HG03196 (cell line): ENCODE measurements at regions not wholly inside any gene's neighbourhood (a gene's known extent, or its start where the extent isn't known, plus 50 kb on each side); places are given as distances from the start of the nearest gene placed in this dataset.
A peak's percentile ranks its signal among the peaks of the same experiment; 100 is the strongest.
"Not testable (repeated sequence)": the region's sequence is repeated elsewhere in the genome, so short reads cannot be mapped to it uniquely, and the experiment has no call there.

Experiments used
- ATAC-seq: cut with Tn5 transposase; IDR thresholded peaks from one replicate; pipeline ENCODE4 v1.9.1; 2021; ENCODE audit not compliant: unreplicated experiment

DNA sequence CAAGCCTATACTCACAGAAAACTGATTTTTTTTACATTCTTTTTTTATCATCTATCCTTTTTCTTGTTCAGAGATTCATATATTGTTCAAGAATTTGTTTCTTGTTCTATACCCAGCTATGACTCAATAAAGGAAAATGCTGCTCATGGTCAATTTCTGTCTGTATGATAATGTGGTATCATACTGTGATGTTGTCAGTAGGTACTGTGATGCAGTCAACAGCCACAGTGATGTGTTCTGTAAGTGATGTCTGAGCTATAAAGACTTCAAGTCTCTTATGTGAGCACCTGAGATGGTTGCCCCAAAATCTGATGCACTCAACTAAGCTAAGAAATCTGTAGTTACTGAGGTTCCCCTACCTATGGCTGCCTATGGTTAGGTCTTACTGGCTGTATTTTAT is 294.2 kb upstream of the GRIN3A start:
- no peak for ATAC-seq

DNA sequence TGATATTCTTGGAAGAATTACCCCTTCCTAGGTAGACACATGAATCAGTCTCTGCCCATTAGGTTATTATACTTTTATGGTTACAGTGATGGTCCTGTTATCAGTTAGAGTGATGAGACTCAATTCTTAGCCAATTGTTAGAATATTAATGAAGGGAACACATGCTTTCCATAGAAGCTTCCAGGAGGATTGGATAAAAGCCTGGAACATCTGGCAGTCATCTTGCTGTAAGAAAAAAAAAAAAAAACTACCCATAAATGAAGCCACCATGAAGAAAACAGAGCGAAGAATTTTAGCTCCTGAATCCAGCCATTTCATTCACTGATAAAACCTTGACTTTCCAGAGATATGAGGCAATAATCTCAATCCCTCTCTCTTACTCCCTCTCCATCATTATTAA is 262.5 kb upstream of the GRIN3A start:
- ATAC-seq: no peak

DNA sequence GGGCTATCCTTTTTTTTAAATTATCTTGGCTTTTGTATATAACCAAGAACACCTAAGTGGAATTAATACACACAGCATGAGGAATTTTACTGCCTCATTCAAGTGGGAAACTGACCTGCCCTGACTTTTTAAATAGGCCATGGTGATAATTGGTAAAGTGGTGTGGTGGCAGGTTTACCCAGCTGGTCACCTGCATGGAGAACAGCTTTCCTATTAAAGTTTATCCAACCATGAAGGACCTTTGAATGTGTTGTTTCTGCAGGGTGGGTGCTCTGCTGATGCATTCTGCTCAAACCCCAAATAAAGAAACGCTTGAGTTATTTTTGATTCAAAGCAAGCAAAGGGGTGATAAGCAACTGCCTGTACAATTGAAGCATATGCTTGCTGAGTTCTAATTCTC is 261.0 kb upstream of the GRIN3A start:
- no peak for ATAC-seq

DNA sequence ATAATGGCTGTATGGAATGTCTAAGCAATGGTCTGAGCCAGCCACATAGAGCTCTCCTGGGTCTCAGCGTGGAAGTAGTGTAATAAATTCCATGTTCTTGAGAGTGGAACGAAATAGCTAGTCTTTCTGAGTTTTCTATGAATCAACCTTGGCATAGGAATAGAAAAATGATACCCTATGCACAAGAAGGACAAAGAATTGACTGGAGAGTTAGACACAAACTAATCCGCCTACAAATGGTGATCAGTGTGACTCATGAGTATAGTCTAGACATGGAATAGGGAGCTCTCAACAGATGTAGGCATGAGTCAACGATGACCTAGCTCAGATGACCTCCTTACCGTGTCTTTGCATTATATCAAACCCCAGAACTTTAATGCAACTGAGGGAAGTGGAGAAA is 256.8 kb upstream of the GRIN3A start:
- ATAC-seq: no peak

DNA sequence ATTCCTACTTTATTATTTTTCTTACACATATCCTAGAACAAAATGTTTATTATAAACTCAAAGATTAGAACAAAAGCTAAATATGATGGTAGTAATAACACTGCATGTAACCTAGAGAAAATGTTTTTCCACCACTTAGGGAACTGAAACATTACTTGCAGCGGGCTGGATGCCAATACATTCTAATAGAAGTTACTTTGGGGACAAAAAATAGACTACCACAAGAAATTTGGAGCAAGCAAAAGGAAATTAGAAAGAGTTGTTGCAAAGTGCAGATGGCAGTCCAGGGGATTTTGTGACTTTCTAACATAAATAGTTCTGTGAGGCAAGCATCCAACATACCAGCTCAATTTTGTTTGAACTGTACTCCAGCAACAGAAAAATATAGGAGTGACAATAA is 255.3 kb upstream of the GRIN3A start:
- no peak for ATAC-seq

DNA sequence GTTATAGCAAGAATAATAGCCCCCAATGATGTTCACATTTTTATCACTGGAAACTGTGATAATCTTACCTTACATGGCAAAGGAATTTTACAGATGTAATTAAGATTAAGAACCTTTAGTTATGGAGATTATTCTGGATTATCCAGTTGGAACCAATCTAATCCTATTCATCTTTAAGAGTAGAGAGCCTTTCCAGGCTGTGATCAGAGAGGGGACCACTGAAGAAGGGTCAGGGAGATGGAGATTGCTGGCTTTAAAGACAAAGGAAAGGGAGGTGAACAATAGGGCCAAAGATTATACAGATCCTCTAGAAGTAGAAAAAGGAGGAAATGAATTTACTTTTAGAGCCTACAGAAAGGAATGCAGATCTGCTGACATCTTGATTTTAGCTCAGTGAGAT is 253.5 kb upstream of the GRIN3A start:
- no peak for ATAC-seq

DNA sequence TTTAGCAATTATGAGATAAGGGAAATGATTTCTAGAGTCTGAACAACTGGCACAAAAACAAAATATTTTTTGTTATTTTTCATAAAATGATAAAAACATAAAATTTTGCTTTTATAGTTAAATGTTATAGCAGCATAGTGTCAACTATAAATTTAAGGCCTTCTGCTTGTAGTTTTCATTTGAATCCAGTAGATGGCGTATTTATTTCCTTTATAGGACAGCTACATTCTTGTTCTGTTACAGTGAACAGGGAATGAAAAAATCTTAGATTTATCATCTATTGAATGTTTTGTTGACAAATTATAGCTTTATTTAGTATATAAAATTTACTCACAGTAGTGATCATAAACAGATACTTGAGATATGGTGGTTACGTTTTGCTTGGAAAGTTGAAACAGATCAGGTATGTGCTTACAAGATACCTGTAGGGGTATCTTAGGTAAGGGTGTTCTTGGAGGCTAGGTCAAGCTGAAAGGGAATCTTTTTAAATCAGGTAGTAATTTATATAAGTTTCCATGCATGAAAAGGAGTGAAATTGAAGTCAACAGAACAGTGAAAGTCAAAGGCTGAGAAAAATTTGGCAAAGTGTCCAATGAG is 239.3 kb upstream of the GRIN3A start:
- peak; percentile 70 for ATAC-seq

DNA sequence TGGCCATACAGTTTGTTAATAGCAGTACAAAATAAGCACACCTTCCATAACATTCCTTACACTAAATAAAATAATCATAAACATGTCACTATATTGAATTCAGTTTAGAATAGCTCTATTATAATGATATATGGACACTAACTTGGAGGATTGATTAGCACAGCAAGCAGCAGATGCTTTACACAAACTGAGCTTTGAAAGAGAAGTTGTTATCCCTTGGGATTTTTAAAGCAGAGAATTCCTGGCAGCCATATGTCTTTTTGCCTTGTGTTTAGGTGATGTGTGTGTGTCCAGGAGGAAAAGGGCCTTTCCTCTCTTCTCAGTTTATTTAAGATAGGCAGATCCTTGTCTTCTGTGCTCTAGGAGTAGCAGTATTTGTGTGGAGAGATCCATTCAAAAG is 232.2 kb upstream of the GRIN3A start:
- no peak for ATAC-seq

DNA sequence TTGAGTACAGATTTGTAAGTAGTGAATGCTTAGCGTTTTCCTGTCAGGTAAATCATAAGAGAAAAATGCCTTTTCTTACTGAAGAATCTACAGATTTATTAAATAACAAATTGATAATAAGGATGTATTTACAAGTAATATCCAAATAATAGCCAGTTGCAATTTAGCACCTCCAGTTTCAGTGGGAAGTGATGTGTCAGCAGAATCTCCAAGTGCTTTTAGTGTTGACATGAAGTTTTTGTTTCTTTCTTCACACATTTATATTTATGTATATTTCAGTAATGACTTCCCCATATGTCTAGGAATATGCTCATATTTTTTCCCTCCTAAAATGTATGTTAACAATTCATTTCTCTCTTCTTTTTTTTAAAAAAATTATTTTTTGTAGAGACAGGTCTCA is 229.9 kb upstream of the GRIN3A start:
- no peak for ATAC-seq

DNA sequence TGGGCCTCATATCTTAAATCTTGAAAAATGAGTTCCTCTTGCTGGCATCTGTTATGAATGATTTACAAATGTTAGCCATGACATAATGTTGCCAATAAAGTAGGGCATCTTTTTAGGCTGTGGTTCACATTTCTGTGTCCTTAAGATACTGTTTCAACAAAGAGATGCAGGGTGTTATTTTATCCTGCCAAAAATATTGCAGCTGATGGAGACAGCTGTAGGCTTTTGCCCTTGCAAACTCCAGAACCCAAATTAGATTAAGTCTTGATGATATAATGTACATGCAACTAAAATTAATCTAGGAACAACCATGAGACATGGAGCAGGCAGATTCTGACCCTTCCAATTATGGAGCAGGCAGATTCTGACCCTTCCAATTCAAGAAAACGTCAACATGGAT is 228.2 kb upstream of the GRIN3A start:
- no peak for ATAC-seq

DNA sequence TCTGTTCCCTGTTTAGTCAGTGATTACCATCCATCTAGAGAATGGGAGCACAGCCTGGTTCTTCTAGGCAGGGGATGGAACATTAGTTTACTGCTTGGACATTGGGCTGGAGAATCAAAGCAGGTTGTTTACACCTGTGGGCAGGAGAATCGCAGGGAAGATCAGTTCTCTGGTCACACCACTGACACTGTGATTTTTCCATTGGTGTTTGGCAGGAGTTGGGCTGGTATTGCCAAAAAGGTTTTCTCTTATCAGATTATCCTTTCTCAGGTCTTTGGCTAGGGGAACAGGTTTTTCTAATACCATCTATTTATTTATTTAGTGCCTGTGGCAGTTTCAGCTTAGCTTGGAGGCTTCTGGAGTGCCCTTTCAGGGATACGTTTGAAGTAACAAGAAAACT is 219.3 kb upstream of the GRIN3A start:
- no peak for ATAC-seq

DNA sequence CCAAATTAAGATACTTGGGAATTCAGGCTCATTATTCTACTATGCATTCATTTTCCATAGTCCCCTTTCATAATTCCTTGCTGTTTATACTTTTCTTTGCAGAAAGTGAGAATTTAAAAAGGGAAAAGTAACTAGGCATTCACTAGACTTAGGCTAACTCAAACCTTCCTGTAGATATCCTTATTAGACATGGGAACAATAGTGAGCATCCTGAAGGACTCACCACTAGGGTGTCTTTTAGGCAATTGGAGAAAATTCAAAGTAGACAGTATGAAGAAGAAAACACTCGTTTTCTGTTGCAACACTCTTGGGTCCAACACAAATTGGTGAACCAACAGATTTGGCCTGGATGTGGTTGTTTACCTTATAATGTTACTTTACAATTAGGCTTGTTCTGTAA is 213.2 kb upstream of the GRIN3A start:
- ATAC-seq: no peak

DNA sequence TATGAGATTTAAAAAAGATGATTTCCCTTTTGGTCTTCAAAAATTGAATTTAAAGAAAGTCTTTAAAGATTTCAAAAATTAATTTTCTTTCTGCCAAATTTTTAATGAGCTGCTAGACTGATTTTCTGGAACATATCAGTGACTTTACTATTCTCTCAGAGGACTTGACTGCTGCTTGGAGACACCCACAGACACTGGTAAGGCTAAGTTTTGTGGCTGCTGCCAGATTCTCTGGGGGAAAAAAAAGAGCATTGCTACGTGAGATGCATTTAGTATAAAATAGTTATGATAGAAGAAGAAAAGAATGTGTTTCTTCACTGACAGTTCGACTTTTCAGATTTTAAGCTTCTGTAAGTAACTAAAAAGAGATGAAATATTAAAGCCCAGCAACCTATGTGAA is 193.3 kb upstream of the GRIN3A start:
- no peak for ATAC-seq

DNA sequence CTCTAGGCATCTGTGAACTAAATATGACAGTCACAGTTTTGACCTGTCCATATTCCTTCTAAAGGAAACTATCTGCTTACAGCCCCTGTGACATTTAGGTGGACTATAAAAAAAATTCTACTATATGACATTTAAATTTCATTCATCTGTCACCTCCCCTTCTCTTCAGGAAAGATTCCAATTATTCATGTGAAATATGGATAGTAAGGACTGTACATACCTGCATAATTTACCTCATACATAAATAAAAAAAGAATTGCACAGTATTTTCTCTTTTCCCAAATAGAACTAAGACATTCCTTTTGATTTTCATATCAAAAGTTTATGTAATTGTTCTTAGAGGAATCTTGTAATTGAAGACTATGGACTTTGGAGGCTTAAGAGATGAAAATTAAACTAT is 192.3 kb upstream of the GRIN3A start:
- ATAC-seq: no peak

DNA sequence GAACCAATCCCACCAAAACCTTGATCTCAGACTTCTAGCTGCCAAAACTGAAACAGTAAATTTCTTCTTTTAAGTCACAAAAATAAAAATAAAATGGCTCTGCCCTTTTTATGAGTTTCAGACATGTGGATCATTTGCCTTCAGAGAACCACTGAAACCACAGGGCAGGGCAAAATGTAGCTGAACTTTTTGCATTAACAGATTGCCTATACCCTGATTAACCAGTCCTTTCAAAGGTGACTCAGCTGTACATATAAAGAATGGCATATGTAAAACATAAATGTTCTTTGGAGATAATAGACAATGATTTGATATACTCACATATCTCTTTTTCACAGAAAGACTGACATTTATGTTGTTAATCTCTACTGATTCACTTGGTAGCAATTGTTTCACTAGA is 187.1 kb upstream of the GRIN3A start:
- ATAC-seq: no peak

DNA sequence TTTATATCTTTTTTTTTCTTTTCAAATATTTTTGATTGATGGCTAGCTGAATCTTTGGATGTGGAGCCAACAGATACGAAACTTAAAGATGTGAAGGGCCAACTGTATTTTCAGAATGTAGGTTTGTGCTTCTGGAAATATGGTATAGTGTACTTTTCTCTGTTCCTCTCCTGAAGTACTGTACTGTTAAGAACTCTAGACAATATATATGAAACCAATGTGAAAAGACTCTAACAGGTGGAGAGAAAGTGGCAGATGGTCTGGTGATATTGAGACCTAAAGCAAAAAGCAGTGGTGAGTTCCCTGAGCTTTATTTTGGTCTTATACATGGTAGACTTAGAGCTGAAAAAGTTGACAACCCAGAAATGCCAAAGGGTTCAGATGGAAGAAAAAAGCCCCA is 185.0 kb upstream of the GRIN3A start:
- no peak for ATAC-seq

DNA sequence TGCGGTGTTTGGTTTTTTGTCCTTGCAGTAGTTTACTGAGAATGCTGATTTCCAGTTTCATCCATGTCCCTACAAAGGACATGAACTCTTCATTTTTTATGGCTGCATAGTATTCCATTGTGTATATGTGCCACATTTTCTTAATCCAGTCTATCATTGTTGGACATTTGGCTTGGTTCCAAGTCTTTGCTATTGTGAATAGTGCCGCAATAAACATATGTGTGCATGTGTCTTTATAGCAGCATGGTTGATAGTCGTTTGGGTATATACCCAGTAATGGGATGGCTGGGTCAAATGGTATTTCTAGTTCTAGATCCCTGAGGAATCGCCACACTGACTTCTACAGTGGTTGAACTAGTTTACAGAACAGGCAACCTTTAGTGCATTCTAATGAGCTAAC is 178.5 kb upstream of the GRIN3A start:
- not testable (repeated sequence) for ATAC-seq

DNA sequence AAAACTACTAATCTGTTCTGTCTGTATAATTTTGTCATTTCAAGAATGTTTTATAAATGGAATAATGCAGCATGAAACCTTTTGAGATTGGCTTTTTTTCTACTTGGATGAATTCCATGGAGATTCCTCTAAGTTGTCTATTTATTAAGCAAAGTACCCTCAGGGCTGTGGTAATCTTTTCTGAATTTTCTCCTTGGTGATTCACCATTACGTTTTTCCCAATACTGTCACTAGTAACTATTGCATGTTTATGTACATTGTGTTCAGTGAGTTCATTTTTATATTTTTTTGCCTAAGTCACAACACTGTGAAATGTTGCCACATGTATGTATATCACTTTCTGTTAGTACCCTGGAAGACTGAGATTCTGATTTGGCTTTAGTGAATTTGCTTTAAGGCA is 177.0 kb upstream of the GRIN3A start:
- ATAC-seq: no peak

DNA sequence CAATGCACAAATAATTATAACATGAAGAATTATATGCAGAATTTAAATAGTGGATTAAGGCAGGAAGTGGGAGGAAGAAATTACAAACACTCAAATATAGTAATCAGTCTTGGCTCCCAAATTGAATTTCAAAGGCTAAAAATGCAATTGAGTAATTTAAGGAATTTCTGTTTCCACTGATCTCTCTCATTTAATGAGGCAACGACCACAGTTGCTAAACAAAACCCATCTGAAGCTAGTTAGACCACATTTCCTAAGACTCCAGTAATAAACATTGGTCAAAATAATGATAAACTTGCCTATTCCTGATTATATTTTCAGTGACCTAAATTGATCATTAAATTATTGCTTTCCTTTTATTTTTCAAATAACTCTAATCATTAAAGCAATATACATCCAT is 174.3 kb upstream of the GRIN3A start:
- ATAC-seq: no peak

DNA sequence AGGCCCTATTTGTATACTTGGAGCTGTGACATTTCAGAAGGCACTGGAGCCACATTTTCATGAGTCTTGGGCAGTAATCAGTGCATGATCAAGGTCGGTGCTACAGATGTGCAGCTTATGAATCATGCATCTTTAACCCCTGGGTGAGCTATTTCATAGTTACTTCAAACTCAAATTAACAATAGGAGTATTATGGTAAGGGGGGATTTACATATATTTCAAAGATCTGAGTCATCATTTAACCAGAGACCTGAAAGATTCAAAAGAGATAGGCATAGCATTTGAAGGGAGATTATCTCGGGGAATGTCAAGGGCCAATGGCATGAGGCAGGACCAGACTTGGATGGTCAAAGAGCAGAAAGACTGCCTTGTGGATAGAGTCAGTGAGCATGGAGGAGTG is 169.0 kb upstream of the GRIN3A start:
- ATAC-seq: no peak

DNA sequence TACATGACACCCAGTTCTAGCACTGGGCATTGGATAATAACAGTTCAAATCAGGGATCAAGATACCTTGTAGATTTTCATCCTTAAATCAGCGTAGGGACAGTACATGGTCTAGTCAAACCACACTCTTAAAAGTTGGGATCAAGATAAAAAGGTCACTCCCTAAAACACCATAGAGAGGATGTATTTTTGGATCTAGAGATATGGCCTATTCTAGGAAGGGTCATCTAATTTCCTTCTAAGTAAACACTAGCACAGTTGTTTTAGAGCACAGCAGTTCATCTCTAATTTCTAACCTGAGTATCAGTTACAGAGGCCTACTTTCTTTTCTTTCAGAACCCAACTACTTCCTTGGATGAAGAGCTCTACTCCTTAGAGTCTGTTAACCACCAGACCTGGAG is 166.4 kb upstream of the GRIN3A start:
- ATAC-seq: no peak

DNA sequence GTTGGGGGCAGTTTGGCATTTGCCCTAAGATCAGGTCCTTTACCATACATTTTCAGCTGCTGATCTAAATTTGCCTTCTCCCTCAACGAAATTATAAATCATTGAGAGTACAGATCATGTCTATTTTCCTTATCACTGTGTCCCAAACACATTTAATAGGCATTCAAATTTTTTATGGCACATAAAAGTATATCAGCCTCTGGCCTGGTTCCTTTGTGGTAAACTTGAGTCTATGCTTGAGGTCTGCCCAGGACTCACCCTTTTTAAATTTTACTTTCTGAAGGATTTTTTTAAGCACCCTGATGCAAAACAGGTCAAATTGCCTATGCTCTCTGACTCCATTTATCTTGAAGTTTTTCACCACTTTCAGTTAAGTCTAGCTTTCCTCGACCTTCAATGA is 163.6 kb upstream of the GRIN3A start:
- ATAC-seq: no peak

DNA sequence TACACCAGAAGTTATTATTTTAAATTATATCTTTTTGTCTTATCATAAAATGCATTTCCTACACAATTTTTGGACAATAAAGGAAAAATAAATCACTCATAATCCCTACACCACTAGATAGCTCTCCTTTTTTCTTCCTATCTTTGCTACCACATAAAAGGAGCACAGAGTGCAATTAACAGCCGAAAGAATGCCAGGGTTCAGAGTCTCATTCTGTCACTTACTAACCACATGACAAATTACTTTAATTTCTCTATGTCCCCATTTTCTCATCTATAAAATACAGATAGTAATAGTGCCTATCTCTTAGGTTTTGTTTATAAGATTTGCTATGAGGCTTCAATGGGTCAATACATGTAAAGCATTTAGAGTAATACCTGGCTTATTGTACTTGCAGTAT is 158.7 kb upstream of the GRIN3A start:
- ATAC-seq: no peak
